ENCODE measurements at regions not wholly inside any gene's neighbourhood (a gene's known extent, or its start where the extent isn't known, plus 50 kb on each side); places are given as distances from the start of the nearest gene placed in this dataset.

DNA sequence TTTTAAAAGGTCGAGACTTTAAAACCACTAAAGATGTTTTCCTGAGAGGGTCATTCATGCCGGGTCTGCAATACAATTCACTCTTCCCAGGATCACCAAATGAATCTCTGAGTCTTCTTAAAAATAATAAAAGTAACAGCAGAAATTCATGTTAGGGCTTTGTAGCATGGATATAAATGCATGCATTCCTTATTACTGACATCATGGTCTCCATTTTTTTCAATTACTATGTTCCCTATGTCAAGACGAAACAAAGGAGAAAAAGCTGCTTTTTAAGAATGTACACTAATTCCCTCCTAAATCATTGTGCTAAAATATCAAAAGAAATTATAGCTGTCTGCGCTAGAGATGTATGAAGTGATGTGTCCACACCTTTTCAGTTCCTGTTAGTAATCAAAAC, 789.9 kb upstream of the LRRC4C start:
- no peak for TF ChIP-seq TAF1 (IDR thresholded peaks at IDR 0.05; ENCODE audit: low read depth, low read length)
- TF ChIP-seq POLR2AphosphoS5 (IDR thresholded peaks at IDR 0.05; ENCODE audit: low read depth, low read length), result no peak

All from GM12891 (cell line).